MM.1S (cell line): ENCODE measurements at regions not wholly inside any gene's neighbourhood (a gene's known extent, or its start where the extent isn't known, plus 50 kb on each side); places are given as distances from the start of the nearest gene placed in this dataset.

Source experiments
- CTCF ChIP-seq: fragments of 300-600 bp; sonication (generic); IDR thresholded peaks from 2 replicates; pipeline ENCODE4 v1.5.1; 2016; ENCODE audit warnings: antibody characterized with exemption, low read length, mixed read lengths
- EZH2 ChIP-seq: fragments of 300-600 bp; sonication (generic); optimal IDR thresholded peaks from 2 replicates; pipeline ENCODE3; 2017; ENCODE audit warnings: low read depth, mild to moderate bottlenecking, antibody characterized with exemption, low read length, mixed read lengths
- EZH2phosphoT487 ChIP-seq: fragments of 300-600 bp; sonication (generic); IDR thresholded peaks from 2 replicates; pipeline ENCODE4 v1.6.1; 2018; ENCODE audit warnings: antibody characterized with exemption, low read length

- peak; percentile 94 for TF ChIP-seq CTCF
- TF ChIP-seq EZH2phosphoT487, result no peak
- no peak for TF ChIP-seq EZH2
These were observed 195.4 kb downstream of the OPA1 start for GRCh38 chr3:193788189-193788991.
